Natural killer cell treated with Interleukin-12 subunit alpha and Interleukin-12 subunit beta and Interleukin-15 and Interleukin-18, amount 100 ng/mL, for 72 hours (primary cell): ENCODE measurements at regions not wholly inside any gene's neighbourhood (a gene's known extent, or its start where the extent isn't known, plus 50 kb on each side); places are given as distances from the start of the nearest gene placed in this dataset.
A peak's percentile ranks its signal among the peaks of the same experiment; 100 is the strongest.
"Not testable (repeated sequence)": the region's sequence is repeated elsewhere in the genome, so short reads cannot be mapped to it uniquely, and the experiment has no call there.

Experiments used
- ATAC-seq, 2 donors: fragments of 150-1000 bp; cut with Tn5 transposase in 1 of 2; sonication (Bioruptor Pico), chemical (Tn5 transposase) in 1 of 2; 2 replicates each; pipeline ENCODE4 v1.10.0; 2021
- DNase-seq: peaks from one replicate; pipeline ENCODE4 v3.0.0; 2022; ENCODE audit warnings: low spot score
- H3K27ac Mint-ChIP-seq, 2 donors: 1 replicate in 1 of 2; 2 replicates in 1 of 2; pipeline ENCODE4 v1.8.0; 2022; ENCODE audit warnings: mixed read lengths in 2 of 2, mild to moderate bottlenecking in 1 of 2, moderate library complexity in 1 of 2
- H3K27me3 Mint-ChIP-seq, 2 donors: 1 replicate in 1 of 2; 2 replicates in 1 of 2; pipeline ENCODE4 v1.8.0; 2022; ENCODE audit warnings: mixed read lengths in 2 of 2
- H3K36me3 Mint-ChIP-seq: one replicate; pipeline ENCODE4 v1.8.0; 2022; ENCODE audit warnings: mixed read lengths
- H3K4me1 Mint-ChIP-seq, 2 donors: 1 replicate in 1 of 2; 2 replicates in 1 of 2; pipeline ENCODE4 v1.8.0; 2022; ENCODE audit warnings: low read depth in 2 of 2, mixed read lengths in 2 of 2, mild to moderate bottlenecking in 1 of 2
- H3K4me3 Mint-ChIP-seq: one replicate; pipeline ENCODE4 v1.8.0; 2022; ENCODE audit warnings: mixed read lengths
- H3K9me3 Mint-ChIP-seq: 2 replicates; pipeline ENCODE4 v1.8.0; 2022; ENCODE audit warnings: mixed read lengths

DNA sequence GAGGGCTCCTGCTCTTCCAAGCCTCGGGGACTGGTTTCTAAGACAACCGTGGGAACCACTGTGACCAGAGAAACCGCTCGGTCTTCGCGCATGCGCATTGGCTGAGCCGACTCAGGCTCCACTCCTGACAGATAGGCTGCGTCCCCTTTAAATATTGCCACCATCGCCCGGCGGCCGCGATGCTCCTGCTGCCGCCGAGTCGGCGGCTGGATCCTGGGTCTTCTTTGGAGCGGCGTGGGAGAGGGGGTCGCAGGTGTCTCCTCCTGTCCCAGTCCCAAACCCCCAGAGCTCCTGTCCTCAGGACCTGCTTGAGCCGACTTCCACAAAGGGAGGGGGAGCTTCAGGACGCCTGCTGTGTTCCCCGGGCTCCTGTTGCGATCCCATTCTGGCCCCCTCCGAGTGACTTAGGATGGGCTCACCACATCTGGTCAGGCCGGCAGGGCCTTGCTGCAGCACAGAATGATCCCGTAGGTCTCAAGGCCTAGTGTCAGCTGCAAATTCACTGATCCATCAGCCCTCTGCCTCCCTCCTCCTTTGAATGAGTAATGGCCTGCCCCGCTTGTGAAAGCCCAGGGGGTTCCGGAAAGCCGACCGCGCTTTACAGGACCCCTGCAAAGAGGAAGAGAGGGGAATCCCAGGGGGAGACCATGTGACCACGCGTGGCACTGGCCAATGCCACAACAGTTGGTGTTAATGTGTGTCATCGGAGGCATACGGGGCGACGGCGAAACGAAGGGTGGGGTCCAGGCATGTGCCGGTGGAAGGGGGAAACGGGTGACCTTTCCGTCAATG, 683.2 kb upstream of the TPTE start:
- DNase-seq: peak; percentile 59
- Mint-ChIP-seq H3K27me3 (no peaks in the 10 kb centered on the region), H3K27ac (no peak overlapping the region), H3K36me3 (peaks cover 22% of the 10 kb centered on the region), H3K4me1 (no peaks in the 10 kb centered on the region), H3K4me3 (no peak overlapping the region), H3K9me3 (peaks cover 22% of the 10 kb centered on the region)
- ATAC-seq: no peak

DNA sequence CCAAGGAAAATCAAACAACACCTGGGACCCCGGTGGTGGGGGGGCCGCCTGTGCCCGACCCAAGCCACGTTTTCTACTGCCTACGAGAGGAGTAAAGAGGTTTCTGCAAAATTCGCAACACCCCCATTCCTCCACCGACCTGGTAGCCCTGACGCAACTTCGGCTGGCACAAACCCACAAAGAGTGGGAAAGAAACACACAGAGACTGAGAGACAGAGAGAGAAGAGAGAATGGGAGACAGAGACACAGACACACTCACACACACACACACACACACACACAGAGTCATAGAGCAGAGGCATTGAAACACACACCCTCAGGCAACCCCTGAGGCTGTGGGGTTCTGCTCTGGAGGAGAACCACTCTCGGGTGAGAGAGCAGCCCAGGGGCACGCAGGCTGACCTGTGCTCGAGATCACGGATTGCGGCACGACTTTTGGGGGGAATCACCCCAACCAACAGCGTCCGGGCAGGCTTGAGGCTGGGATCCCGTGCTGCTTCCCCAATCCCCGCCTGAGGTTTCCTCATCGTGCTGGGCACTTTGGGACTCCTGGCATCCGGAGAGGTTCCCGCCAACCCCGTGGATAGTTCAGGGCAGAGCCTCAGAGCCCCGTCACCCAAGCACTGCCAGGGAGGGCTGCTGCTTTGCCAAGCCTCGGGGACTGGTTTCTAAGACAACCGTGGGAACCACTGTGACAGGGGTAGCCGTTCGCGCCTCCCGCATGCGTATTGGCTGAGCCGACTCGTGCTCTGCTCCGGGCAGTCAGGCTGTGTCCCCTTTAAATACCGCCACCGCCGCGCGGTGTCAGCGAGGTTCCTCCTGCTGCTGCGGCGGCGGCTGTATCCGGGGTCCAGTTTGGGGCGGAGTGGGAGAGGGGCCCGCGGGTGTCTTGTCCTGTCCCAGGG, 682.4 kb upstream of the TPTE start:
- Mint-ChIP-seq H3K27me3 (no peaks in the 10 kb centered on the region), H3K4me3 (no peak overlapping the region), H3K9me3 (peaks cover 22% of the 10 kb centered on the region), H3K4me1 (no peaks in the 10 kb centered on the region), H3K36me3 (peaks cover 21% of the 10 kb centered on the region), H3K27ac (no peak overlapping the region)
- DNase-seq (peak; percentile 64), ATAC-seq (peak; percentile 44 to 61)

DNA sequence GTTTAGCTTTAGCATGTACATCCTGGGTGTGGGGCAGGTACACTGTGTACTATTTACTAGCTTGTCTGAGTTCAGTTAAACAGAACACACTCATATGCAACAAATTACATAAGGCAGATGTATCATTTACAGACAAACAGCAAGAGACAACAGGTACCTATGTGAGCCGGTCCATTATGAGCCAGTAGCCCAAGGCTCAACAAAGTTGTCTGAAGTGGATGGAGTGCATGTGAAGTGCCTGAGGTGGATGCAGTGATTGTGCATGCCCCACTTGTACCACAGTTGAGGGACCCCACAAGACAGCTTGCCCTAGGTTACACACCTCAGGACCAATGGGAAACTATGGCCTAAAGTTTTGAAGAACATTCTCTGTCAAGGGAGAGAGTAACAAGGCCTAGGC, 677.3 kb upstream of the TPTE start:
- H3K4me1 Mint-ChIP-seq, DNase-seq, H3K4me3 Mint-ChIP-seq, ATAC-seq, H3K27me3 Mint-ChIP-seq, H3K27ac Mint-ChIP-seq: not testable (repeated sequence)
- peaks cover 10% of the 10 kb centered on the region for H3K36me3 Mint-ChIP-seq
- H3K9me3 Mint-ChIP-seq: peaks cover 15% of the 10 kb centered on the region

DNA sequence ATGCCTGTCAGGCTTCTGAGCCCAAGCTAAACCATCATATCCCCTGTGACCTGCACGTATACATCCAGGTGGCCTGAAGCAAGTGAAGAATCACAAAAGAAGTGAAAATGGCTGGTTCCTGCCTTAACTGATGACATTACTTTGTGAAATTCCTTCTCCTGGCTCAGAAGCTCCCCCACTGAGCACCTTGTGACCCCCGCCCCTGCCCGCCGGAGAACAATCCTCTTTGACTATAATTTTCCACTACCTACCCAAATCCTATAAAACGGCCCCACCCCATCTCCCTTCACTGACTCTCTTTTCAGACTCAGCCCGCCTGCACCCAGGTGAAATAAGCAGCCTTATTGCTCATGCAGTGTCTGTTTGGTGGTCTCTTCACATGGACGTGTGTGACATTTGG, 673.9 kb upstream of the TPTE start:
- DNase-seq, H3K4me3 Mint-ChIP-seq, H3K9me3 Mint-ChIP-seq, ATAC-seq, H3K27ac Mint-ChIP-seq, H3K27me3 Mint-ChIP-seq, H3K4me1 Mint-ChIP-seq, H3K36me3 Mint-ChIP-seq: not testable (repeated sequence)

DNA sequence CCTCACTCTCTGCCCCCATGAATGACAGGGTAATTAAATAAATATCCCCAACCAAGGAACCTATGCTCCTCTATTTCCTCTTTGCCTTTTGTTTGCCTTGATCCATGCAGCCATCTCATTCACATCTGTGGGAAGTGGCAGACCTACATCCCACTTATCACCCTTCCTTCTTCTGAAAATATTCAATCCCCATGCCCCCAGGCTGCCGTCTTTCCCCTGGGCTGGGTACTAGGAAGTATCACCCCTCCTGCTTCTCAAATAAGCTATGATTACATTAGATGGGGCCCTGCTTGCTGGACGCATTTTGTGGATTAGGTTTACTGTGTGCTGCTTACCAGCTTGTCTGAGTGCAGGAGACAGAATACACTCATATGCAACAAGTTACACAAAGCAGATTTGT, 670.2 kb upstream of the TPTE start:
- ATAC-seq: not testable (repeated sequence)

DNA sequence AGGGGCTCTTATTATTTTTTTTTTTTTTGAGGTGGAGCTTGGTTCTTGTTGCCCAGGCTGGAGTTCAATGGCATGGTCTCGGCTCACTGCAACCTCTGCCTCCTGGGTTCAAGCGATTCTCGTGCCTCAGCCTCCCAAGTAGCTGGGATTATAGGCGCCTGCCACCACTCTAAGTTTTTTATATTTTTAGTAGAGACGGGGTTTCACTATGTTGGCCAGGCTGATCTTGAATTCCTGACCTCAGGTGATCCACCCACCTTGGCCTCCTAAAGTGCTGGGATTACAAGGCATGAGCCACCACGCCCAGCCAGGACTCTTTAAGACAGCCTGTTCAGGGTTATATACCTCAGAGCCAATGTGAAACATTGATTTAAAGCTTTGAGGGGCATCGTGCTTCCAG, 669.7 kb upstream of the TPTE start:
- not testable (repeated sequence) for H3K9me3 Mint-ChIP-seq, H3K4me1 Mint-ChIP-seq, DNase-seq, ATAC-seq, H3K36me3 Mint-ChIP-seq, H3K27me3 Mint-ChIP-seq, H3K4me3 Mint-ChIP-seq, H3K27ac Mint-ChIP-seq

More for the DNA sequence above, 670.2 kb upstream of the TPTE start:
- not testable (repeated sequence) for H3K27me3 Mint-ChIP-seq, H3K36me3 Mint-ChIP-seq, H3K4me3 Mint-ChIP-seq, DNase-seq, H3K27ac Mint-ChIP-seq, H3K9me3 Mint-ChIP-seq, H3K4me1 Mint-ChIP-seq

DNA sequence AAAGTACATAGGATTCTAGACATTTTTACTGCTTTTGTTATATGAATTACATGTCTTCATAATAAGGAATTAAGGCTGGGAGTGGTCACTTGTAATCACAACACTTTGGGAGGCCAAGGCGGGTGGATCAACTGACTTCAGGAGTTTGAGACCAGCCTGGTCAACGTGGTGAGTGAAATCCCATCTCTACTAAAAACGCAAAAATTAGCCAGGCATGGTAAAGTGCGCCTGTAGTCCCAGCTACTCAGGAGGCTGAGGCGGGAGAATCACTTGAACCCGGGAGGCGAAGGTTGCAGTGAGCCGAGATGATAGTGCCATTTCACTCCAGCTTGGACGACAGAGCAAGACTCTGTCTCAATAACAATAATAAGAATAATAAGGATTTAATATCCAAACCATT, 663.8 kb upstream of the TPTE start:
- DNase-seq, H3K4me1 Mint-ChIP-seq, ATAC-seq, H3K27me3 Mint-ChIP-seq, H3K4me3 Mint-ChIP-seq, H3K36me3 Mint-ChIP-seq, H3K27ac Mint-ChIP-seq: not testable (repeated sequence)
- peaks cover 11% of the 10 kb centered on the region for H3K9me3 Mint-ChIP-seq

DNA sequence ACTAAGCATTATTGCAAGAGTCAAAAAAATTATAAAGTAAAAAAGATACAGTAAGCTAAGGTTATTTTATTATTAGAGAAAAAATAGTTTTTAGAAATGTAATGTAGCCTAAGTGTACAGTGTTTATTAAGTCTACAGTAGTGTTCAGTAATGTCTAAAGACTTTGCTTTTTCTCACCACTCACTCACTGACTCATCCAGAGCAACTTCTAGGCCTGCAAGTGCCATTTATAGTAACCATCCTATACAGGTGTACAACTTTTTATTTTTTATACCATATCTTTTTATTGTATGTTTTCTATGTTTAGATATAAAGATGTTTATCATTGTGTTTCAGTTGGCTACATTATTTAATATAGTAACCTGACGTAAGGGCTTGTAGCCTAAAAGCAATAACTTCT, 661.5 kb upstream of the TPTE start:
- H3K27me3 Mint-ChIP-seq, H3K36me3 Mint-ChIP-seq, H3K4me1 Mint-ChIP-seq, H3K27ac Mint-ChIP-seq, H3K4me3 Mint-ChIP-seq, ATAC-seq, DNase-seq: not testable (repeated sequence)
- peaks cover 14% of the 10 kb centered on the region for H3K9me3 Mint-ChIP-seq

DNA sequence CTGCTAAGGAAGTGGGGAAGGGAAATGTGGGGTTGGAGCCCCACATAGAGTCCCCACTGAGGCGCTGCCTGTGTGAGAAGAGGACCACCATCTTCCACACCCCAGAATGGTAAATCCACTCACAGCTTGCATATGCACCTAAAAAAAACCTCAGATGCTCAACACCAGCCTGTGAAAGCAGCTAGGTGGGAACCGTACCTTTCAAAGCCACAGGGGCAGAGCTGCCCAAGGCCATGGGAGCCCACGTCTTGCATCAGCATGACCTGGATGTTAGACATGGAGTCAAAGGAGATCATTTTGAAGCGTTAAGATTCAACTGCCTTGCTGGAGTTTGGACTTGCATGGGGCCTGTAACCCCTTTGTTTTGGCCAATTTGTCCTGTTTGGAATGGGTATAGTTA, 658.9 kb upstream of the TPTE start:
- H3K27me3 Mint-ChIP-seq, DNase-seq, ATAC-seq, H3K4me1 Mint-ChIP-seq, H3K27ac Mint-ChIP-seq, H3K4me3 Mint-ChIP-seq, H3K36me3 Mint-ChIP-seq, H3K9me3 Mint-ChIP-seq: not testable (repeated sequence)

DNA sequence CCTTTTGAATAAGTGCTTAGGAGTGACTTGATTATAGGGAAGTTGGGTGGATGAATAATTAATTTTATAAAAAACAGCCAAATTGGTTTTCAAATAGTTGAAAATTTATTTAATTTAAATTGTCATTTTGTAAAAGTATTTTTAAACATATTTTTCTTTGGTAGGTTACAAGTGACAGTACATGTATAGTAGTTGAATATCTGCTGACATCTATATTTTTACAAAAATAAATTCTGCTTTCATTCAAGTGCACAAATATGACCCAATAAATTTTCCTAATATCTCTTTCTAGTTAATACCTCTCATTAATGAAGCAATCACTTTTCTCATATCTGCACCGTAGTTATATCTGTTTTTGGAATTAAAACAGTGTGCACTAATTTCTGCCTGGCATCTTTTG, 653.6 kb upstream of the TPTE start:
- H3K36me3 Mint-ChIP-seq, H3K27ac Mint-ChIP-seq, DNase-seq, H3K4me3 Mint-ChIP-seq, H3K4me1 Mint-ChIP-seq, ATAC-seq, H3K27me3 Mint-ChIP-seq, H3K9me3 Mint-ChIP-seq: not testable (repeated sequence)

DNA sequence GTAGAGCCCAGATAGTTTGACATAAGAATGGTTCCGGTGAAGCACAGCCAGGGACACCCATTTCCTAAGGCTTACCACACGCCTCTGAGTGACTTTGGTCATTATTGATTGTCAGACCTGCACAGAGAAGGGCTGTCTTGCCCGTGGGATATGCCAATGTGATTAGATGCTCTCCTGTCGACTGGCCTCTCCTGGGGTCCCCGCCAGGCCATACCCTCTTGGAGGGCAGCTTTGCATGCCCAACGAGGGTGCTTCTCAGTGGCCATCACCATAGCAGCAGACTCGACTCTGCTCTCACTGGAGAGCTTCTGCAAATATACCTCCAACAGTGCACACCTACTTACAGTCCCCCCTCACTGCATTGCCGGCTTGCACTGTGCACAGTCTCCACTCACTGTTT, 648.3 kb upstream of the TPTE start:
- H3K4me1 Mint-ChIP-seq, DNase-seq, H3K4me3 Mint-ChIP-seq, H3K27ac Mint-ChIP-seq, ATAC-seq, H3K27me3 Mint-ChIP-seq, H3K9me3 Mint-ChIP-seq: not testable (repeated sequence)
- H3K36me3 Mint-ChIP-seq: peaks cover 13% of the 10 kb centered on the region

DNA sequence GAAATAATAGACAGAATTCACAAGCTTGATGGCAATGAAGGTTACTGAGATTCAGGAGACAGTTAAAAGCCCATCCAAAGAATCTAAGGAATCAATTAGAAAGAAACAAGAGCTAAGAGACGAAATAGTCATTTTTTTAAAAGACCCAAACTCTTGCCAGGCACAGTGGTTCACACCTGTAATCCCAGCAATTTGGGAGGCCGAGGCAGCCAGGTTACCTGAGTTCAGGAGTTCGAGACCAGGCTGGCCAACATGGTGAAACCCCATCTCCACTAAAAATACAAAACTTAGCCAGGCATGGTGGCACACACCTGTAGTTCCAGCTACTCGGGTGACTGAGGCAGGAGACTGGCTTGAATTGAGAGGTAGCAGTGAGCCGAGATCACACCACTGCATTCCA, 647.2 kb upstream of the TPTE start:
- not testable (repeated sequence) for H3K4me3 Mint-ChIP-seq, H3K27me3 Mint-ChIP-seq, DNase-seq, ATAC-seq, H3K4me1 Mint-ChIP-seq, H3K27ac Mint-ChIP-seq
- peaks cover 16% of the 10 kb centered on the region for H3K36me3 Mint-ChIP-seq
- peaks cover 10% of the 10 kb centered on the region for H3K9me3 Mint-ChIP-seq

DNA sequence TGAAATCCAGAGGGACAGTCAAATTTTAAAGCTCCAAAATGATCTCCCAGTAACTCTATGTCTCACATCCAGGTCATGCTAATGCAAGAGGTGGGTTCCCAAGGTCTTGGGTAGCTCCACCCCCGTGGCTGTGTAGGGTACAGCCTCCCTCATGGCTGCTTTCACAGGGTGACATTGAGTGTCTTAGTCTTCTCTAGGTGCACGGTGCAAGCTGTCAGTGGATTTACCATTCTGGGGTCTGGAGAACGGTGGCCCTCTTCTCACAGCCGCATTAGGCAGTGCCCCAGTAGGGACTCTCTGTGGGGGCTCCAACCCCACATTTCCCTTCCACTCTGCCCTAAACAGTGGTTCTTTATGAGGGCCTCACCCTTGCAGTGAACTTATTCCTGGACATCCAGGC, 640.0 kb upstream of the TPTE start:
- Mint-ChIP-seq H3K36me3 (peaks cover 14% of the 10 kb centered on the region), H3K9me3 (peaks cover 14% of the 10 kb centered on the region)
- not testable (repeated sequence) for H3K27ac Mint-ChIP-seq, DNase-seq, H3K4me1 Mint-ChIP-seq, ATAC-seq, H3K4me3 Mint-ChIP-seq, H3K27me3 Mint-ChIP-seq

DNA sequence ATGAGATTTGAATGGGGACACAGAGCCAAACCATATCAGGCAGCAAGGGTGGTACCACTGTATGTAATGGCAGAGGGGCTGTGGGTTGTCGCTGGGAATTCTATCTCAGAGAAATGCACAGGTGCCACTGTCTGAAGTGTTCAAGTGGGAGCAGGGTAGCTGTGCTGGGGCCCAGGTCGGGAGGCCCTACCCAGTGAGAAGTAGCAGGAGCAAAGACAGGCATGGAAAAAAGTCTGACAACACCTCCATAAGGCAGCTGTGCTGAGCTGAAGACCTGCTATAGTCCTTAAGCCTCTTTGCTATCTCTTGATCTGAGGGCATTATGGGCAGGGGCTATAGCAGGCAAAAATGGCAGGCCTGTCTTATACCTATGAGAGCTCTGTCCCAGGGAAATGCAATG, 638.3 kb upstream of the TPTE start:
- not testable (repeated sequence) for H3K27ac Mint-ChIP-seq, H3K4me3 Mint-ChIP-seq, H3K27me3 Mint-ChIP-seq, H3K4me1 Mint-ChIP-seq, DNase-seq
- ATAC-seq: peak; percentile 59 to 65
- peaks cover 14% of the 10 kb centered on the region for H3K36me3 Mint-ChIP-seq
- H3K9me3 Mint-ChIP-seq: peaks cover 14% of the 10 kb centered on the region
